Gastroesophageal sphincter (tissue), 3 donors: ENCODE measurements at regions not wholly inside any gene's neighbourhood (a gene's known extent, or its start where the extent isn't known, plus 50 kb on each side); places are given as distances from the start of the nearest gene placed in this dataset.

ENCODE experiments used
- EP300 ChIP-seq: sonication (generic); formaldehyde crosslinking; IDR thresholded peaks from one replicate; pipeline ENCODE4 v1.6.1; 2017; ENCODE audit warnings: antibody characterized with exemption, mild to moderate bottlenecking
- POLR2A ChIP-seq, 2 donors: fragments of 450-650 bp; IDR thresholded peaks; one replicate each; pipeline ENCODE4 v1.6.1; 2017; ENCODE audit warnings: antibody characterized with exemption in 2 of 2, mild to moderate bottlenecking in 2 of 2, moderate library complexity in 1 of 2
- TF ChIP-seq, protein P1 (sequence below), 4 experiments: fragments of 200-600 bp in 2 of 4; fragments of 450-650 bp in 2 of 4; sonication (generic) in 1 of 4; IDR thresholded peaks; one replicate each; pipeline ENCODE4 v1.5.1; 2017 to 2019; ENCODE audit warnings: antibody characterized with exemption in 4 of 4, mild to moderate bottlenecking in 2 of 4, moderate library complexity in 2 of 4

DNA sequence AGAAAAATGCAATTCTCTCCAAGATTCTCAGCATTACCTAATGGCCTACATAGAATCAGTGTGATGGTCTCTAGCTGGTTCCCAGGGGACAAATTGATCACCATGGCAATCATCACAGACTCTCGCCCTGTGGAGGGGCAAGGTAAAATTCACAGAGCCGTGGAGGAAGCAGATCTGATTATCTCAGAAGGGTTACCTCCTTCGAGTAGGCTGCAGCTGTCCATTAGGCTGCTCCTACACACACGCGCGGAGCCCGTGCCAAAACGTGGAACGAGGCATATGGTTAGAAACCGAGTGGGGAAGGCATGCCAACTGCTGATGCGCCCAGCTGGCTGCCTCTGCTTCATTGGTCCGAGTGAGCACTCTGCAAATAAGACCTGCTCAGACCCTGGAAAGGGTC is 52.8 kb upstream of the PTER start:
- TF ChIP-seq, protein P1, sequence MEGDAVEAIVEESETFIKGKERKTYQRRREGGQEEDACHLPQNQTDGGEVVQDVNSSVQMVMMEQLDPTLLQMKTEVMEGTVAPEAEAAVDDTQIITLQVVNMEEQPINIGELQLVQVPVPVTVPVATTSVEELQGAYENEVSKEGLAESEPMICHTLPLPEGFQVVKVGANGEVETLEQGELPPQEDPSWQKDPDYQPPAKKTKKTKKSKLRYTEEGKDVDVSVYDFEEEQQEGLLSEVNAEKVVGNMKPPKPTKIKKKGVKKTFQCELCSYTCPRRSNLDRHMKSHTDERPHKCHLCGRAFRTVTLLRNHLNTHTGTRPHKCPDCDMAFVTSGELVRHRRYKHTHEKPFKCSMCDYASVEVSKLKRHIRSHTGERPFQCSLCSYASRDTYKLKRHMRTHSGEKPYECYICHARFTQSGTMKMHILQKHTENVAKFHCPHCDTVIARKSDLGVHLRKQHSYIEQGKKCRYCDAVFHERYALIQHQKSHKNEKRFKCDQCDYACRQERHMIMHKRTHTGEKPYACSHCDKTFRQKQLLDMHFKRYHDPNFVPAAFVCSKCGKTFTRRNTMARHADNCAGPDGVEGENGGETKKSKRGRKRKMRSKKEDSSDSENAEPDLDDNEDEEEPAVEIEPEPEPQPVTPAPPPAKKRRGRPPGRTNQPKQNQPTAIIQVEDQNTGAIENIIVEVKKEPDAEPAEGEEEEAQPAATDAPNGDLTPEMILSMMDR (IDR thresholded peaks at IDR 0.05): no peak
- TF ChIP-seq POLR2A (IDR thresholded peaks at IDR 0.05): no peak
- no peak for TF ChIP-seq EP300
